Activated CD4-positive, alpha-beta T cell treated with anti-CD3 and anti-CD28 coated beads, Interleukin-2, Interleukin-6, amounts not matched to agents 100 ng/mL and 50 ng/mL, durations not matched to agents 16 hours and 8 hours (primary cell): ENCODE measurements at regions not wholly inside any gene's neighbourhood (a gene's known extent, or its start where the extent isn't known, plus 50 kb on each side); places are given as distances from the start of the nearest gene placed in this dataset.
"Not testable (repeated sequence)": the region's sequence is repeated elsewhere in the genome, so short reads cannot be mapped to it uniquely, and the experiment has no call there.

Experiments used
- DNase-seq: peaks from one replicate; pipeline ENCODE4 v3.0.0-alpha.2; 2020

- no peak for DNase-seq
These were observed 50.6 kb upstream of the NKD1 start for GRCh38 chr16:50497592-50497991.

- DNase-seq, result no peak
These were observed 51.2 kb upstream of the NKD1 start for GRCh38 chr16:50496990-50497389.

DNA sequence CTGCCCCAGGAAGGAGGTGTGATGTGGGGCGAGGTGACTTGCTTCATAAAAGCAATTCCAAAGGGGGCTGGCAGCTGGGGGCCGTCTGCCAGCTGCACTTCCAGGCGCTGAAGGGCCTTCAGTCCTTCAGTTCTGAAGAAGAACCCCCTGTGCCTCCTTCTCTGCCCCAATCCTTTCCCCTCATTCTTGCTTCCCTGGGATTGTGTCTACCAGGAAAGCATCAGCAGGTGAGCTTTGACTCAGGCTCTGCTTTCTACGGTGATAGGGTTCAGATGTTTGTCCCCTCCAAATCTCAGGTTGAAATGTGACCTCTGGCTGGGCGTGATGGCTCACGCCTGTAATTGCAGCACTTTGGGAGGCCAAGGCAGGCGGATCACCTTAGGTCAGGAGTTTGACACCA, 52.5 kb upstream of the NKD1 start:
- no peak for DNase-seq

- no peak for DNase-seq
These were observed 53.4 kb upstream of the NKD1 start for GRCh38 chr16:50494501-50495491.

DNA sequence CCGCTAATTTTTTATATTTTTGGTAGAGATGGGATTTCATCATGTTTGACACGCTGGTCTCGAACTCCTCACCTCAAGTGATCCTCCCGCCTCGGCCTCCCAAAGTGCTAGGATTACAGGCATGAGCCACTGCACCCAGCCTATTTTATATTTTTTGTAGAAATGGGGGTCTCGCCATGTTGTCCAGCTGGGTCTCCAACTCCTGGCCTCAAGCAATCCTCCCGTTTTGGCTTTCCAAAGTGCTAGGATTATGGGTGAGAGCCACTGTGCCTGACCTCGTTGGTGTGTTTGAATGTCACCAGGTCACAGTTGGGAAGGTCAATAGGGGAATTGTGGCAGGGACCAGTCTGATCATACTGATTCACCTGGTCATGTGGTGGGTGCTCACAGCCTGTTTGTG, 56.7 kb upstream of the NKD1 start:
- DNase-seq, result no peak

DNA sequence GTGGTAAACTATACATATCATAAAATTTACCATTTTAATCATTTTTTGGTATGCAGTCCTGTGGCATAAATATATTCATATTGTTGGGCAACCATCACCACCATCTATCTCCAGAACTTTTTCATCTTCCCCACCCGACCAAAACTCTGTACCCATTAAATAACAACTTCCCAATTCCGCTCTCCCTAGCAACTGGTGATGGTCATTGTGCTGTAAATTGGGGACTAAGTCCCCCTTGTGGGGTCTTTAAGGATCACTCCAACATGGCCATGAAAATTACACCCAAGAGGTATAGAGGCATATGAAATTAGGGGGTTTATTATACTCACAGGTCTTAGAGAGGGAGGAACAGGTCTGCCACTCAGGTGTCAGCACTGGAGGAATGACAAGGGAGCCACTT, 57.4 kb upstream of the NKD1 start:
- DNase-seq, result no peak

DNA sequence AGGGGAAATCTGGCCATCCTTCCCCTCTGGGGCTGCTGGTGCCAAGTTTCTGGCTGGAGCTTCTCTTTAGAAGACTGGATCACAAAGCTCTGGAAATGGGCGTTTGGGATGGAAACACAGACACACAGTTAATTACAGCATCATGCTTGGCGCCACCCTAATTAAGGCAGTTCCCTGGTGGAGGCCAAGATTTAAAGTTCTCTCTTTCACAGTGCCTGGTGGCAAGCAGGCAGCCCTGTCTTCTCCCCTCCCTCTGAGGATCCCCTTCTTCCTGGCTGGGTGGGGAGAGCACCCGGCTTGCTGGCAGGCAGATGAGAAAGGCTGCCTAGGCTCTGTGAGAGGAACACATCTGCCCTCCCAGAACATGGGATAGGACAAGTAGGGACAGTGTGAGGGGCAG, 59.0 kb upstream of the NKD1 start:
- no peak for DNase-seq

GRCh38 chr16:50487528-50487927, 60.7 kb upstream of the NKD1 start:
- no peak for DNase-seq

- DNase-seq, result not testable (repeated sequence)
These were observed 62.0 kb upstream of the NKD1 start for GRCh38 chr16:50486162-50486561.

- DNase-seq, result no peak
These were observed 63.0 kb upstream of the NKD1 start for GRCh38 chr16:50485232-50485631.

GRCh38 chr16:50482271-50482670, 65.9 kb upstream of the NKD1 start:
- DNase-seq, result no peak

DNA sequence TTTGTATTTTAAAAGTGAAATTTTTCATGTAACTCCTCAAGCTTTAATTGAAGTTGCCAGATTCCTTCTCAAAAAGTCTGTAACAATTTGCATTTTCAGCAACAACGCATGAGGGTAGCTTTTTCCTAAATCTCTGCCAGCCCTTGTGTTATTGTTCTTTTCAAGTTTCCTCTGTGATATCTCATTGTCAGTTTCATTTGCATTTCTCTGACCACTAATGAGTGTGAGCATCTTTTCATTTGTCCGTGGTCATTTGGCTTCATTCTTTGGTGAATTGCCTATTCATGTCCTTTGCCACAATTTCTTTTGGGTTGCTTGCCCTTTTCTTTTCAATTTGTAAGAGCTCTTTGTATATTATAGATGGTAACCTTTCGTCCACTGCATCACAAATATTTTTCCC, 68.0 kb upstream of the NKD1 start:
- no peak for DNase-seq

- DNase-seq, result no peak
These were observed 68.4 kb upstream of the NKD1 start for GRCh38 chr16:50479771-50480170.

GRCh38 chr16:50478773-50479149, 69.4 kb upstream of the NKD1 start:
- no peak for DNase-seq

- no peak for DNase-seq
These were observed 70.0 kb upstream of the NKD1 start for GRCh38 chr16:50478075-50478772.

DNA sequence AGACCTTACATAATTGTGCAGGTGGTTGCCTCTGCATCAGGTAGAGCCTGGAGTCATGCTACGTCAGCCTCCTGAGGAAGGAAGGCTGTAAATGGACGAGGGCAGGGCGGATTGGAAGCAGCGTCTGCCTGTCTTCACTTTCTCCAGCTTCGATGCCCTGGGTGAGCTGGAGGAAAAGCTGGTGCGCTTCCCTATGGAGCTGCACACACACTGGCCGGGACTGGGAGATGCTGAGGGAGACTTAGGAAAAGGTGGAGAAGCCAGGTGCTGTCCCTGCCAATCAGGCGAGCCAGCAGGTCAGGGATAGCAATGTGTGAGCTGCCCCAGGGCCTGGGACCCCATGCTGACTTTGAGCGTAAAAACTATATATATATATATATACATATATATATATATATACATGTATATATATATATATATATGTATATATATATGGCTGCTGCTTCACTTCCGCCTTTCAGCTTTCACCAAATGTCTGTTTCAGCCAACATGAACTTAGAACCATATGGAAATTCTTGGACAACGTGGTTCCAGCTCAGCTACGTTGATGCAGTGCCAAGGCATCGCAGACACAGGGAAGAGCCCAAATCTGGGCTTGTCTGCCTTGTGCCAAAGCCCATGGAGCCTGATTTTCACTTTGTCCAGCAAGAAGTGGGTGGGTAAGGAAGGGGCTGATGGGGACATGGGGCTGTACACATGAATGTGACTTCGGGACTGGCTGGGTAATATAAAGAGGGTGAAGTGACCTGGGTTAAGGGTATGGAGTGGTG, 71.5 kb upstream of the NKD1 start:
- no peak for DNase-seq

GRCh38 chr16:50475170-50475569, 73.0 kb upstream of the NKD1 start:
- no peak for DNase-seq

DNA sequence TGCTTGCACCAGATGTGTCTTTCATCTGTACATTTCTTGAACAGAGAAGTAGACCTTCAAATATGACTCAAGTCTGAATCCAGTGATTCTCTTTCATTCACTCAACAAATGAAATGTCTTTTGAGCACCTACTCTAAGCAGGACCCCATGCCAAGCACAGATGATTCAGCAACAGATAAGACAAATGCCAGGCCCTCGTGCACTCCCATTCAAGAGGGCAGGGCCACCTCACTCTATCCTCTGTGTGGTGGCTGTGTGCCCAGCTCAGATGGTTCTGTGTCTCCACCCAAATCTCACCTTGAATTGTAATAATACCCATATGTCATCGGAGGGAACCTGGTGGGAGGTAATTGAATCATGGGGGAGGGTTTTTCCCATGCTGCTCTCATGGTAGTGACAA, 74.1 kb upstream of the NKD1 start:
- peak; percentile 13 for DNase-seq

DNA sequence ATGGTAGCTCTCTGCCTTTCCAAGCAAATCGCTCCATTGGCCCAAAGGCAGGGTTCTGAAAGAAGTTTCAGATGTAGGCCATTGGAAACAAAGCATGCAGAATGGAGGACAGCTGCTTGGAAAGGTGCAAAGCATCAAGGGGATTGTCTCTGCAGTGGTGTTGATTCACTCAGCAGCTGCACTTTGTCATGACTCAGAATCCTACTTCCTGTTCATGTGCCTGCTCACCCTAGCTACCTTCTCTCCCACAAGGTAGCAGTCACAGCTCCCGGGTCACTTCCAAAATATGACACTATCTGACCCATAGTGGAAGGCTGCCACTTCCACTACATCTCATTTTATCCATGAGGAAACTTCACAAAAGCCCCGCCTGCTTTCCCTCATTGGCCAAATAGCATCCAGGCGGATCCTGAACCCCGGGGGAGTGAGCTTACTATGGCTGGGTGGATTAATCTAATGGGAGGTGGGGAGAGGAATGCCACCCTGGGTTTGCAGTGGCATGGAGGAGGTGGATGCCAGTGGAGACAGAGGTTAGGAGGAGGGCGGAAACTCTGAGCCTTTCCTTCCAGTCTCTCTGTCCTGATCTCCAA, 74.7 kb upstream of the NKD1 start:
- DNase-seq, result peak; percentile 63

GRCh38 chr16:50472472-50472871, 75.7 kb upstream of the NKD1 start:
- DNase-seq, result no peak

GRCh38 chr16:50470687-50471086, 77.5 kb upstream of the NKD1 start:
- no peak for DNase-seq

DNA sequence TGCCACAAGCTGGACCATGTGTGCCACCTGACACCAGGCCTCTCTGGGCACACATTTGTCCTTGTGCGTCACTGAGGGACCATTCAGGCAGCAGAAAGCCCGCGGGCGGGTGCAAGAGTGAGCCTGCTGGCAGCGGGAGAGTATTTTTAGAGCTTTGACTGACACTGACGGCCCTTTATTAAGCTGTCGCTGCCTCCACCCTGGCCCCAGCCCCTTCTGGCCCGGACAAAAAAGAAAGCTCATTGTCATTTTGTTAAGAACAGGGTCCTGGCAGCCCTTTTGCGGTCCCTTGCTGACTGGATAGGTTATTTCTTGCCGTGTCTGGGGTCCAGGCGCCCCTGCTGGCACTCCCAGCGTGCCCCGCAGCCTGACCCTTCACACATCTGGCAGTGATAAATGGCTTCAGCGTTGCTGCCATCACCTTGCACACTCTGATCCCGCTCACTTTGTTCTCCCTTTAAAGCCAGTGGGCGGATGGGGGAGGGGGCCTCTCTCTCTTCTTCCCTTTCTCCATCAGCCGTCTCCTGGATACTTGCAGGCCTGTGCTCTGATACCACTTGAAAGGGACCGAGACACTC, 78.4 kb upstream of the NKD1 start:
- DNase-seq, result no peak
